A549 (cell line): ENCODE measurements at regions not wholly inside any gene's neighbourhood (a gene's known extent, or its start where the extent isn't known, plus 50 kb on each side); places are given as distances from the start of the nearest gene placed in this dataset.
"Not testable (repeated sequence)": the region's sequence is repeated elsewhere in the genome, so short reads cannot be mapped to it uniquely, and the experiment has no call there.

ENCODE experiments used
- CHD2 ChIP-seq: fragments of 150-350 bp; IDR thresholded peaks from 2 replicates; pipeline ENCODE4 v1.6.1; 2014; ENCODE audit warnings: low read length; ENCODE audit not compliant: partially characterized antibody
- GATA3 ChIP-seq: IDR thresholded peaks from 2 replicates; pipeline ENCODE4 v1.6.1; 2012; ENCODE audit warnings: borderline replicate concordance
- KDM1A ChIP-seq: fragments of 200-600 bp; sonication (generic); IDR thresholded peaks from 2 replicates; pipeline ENCODE4 v1.6.1; 2016; ENCODE audit warnings: low read depth, mild to moderate bottlenecking
- POLR2A ChIP-seq: IDR thresholded peaks from 2 replicates; pipeline ENCODE4 v1.6.1; 2012; ENCODE audit warnings: mild to moderate bottlenecking, low read length
- TF ChIP-seq, protein P1 (sequence below): fragments of >200 bp; sonication (Bioruptor Twin); formaldehyde crosslinking; IDR thresholded peaks from 3 replicates; pipeline ENCODE4 v1.5.1; 2016
- TF ChIP-seq, protein P2 (sequence below): fragments of 450-650 bp; IDR thresholded peaks from 2 replicates; pipeline ENCODE4 v1.6.1; 2014; ENCODE audit warnings: antibody characterized with exemption

DNA sequence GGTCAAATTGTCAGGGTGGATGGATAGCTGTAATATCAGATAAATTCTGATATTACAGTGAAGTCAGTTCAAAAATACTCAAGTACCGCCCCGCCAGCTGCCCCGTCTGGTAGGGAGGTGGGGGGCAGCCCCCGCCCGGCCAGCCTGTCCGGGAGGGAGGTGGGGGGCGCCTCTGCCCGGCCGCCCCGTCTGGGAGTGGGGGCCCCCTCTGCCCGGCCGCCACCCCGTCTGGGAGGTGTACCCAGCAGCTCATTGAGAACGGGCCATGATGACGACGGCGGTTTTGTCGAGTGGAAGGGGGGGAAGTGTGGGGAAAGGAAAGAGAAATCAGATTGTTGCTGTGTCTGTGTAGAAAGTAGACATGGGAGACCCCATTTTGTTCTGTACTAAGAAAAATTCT, 175.8 kb upstream of the LMCD1 start:
- TF ChIP-seq, protein P1, sequence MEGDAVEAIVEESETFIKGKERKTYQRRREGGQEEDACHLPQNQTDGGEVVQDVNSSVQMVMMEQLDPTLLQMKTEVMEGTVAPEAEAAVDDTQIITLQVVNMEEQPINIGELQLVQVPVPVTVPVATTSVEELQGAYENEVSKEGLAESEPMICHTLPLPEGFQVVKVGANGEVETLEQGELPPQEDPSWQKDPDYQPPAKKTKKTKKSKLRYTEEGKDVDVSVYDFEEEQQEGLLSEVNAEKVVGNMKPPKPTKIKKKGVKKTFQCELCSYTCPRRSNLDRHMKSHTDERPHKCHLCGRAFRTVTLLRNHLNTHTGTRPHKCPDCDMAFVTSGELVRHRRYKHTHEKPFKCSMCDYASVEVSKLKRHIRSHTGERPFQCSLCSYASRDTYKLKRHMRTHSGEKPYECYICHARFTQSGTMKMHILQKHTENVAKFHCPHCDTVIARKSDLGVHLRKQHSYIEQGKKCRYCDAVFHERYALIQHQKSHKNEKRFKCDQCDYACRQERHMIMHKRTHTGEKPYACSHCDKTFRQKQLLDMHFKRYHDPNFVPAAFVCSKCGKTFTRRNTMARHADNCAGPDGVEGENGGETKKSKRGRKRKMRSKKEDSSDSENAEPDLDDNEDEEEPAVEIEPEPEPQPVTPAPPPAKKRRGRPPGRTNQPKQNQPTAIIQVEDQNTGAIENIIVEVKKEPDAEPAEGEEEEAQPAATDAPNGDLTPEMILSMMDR = not testable (repeated sequence)
- TF ChIP-seq POLR2A, GATA3, KDM1A, CHD2: not testable (repeated sequence)
- TF ChIP-seq, protein P2, sequence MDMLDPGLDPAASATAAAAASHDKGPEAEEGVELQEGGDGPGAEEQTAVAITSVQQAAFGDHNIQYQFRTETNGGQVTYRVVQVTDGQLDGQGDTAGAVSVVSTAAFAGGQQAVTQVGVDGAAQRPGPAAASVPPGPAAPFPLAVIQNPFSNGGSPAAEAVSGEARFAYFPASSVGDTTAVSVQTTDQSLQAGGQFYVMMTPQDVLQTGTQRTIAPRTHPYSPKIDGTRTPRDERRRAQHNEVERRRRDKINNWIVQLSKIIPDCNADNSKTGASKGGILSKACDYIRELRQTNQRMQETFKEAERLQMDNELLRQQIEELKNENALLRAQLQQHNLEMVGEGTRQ = not testable (repeated sequence)
